GM12878 (cell line): ENCODE measurements at regions not wholly inside any gene's neighbourhood (a gene's known extent, or its start where the extent isn't known, plus 50 kb on each side); places are given as distances from the start of the nearest gene placed in this dataset.

Experiments
- ATAC-seq: fragments of 200-7000 bp; cut with Tn5 transposase; 3 replicates; pipeline ENCODE4 v1.9.1; 2020; ENCODE audit warnings: mild to moderate bottlenecking, moderate library complexity
- BruUV-seq: library from RNA; stranded (reverse); fragments of 400-500 nt; replicated peaks from 2 replicates; lab custom pipeline; 2021; lab: Mats Ljungman, UMichigan
- CTCF ChIA-PET: fragments of 300-600 bp; sonication (Branson Sonifier 250); formaldehyde crosslinking; extraction: SDS; loops from one replicate; lab custom pipeline; 2021; ENCODE audit warnings: inconsistent platforms; lab: Yijun Ruan, JAX
- POLR2A ChIA-PET: fragments of 350-600 bp; formaldehyde crosslinking; extraction: SDS; loops from one replicate; lab custom pipeline; 2021; ENCODE audit warnings: inconsistent platforms; lab: Charles Lee
- RAD21 ChIA-PET: fragments of 300-600 bp; sonication (Branson Sonifier 250); formaldehyde crosslinking; loops from one replicate; lab custom pipeline; 2023; ENCODE audit warnings: antibody characterized with exemption; ENCODE audit not compliant: unreplicated experiment; lab: Charles Lee
- SMC1A ChIA-PET: fragments of 300-600 bp; sonication (Branson Sonifier 250); formaldehyde crosslinking; loops from one replicate; lab custom pipeline; 2023; ENCODE audit not compliant: unreplicated experiment, uncharacterized antibody; lab: Charles Lee
- DNase-seq: peaks from one replicate; pipeline ENCODE4 v3.0.0-alpha.2; 2011; ENCODE audit warnings: low read depth, low spot score
- FAIRE-seq: peaks from 3 replicates; lab custom pipeline; 2011; peaks lifted over from hg19 to GRCh38; lab: Jason Lieb, UNC
- H2AFZ ChIP-seq: 2 replicates; pipeline ENCODE4 v1.6.0; 2011; ENCODE audit warnings: low read depth, low read length, control low read depth; ENCODE audit not compliant: control insufficient read depth
- H3K27ac ChIP-seq: 2 replicates; pipeline ENCODE4 v1.5.1; 2011; ENCODE audit warnings: control low read depth; ENCODE audit not compliant: control insufficient read depth, insufficient read depth
- H3K27me3 ChIP-seq, 2 experiments: replicated peaks in 1 of 2; 2 replicates each; pipeline versions ENCODE4 v1.6.0 to v1.6.1; 2011; ENCODE audit warnings: low read length in 1 of 2; ENCODE audit not compliant: control insufficient read depth in 2 of 2, insufficient read depth in 2 of 2
- H3K36me3 ChIP-seq, 2 experiments: 2 replicates each; pipeline ENCODE4 v1.5.1; 2011; ENCODE audit warnings: low read length in 1 of 2; ENCODE audit not compliant: control insufficient read depth in 2 of 2, insufficient read depth in 2 of 2
- H3K4me1 ChIP-seq: 2 replicates; pipeline ENCODE4 v1.6.1; 2011; ENCODE audit warnings: mild to moderate bottlenecking, low read length, moderate library complexity, mixed read lengths; ENCODE audit not compliant: control insufficient read depth, insufficient read depth
- H3K4me2 ChIP-seq: 2 replicates; pipeline ENCODE4 v1.6.0; 2011; ENCODE audit warnings: control low read depth; ENCODE audit not compliant: control insufficient read depth, insufficient read depth
- H3K4me3 ChIP-seq: fragments of 200-600 bp; sonication (generic); 2 replicates; pipeline ENCODE4 v1.5.1; 2016
- H3K79me2 ChIP-seq: 2 replicates; pipeline ENCODE4 v1.6.0; 2011; ENCODE audit warnings: low read length; ENCODE audit not compliant: control insufficient read depth, insufficient read depth
- H3K9ac ChIP-seq: 2 replicates; pipeline ENCODE4 v1.8.0; 2011; ENCODE audit warnings: low read length, control low read depth, mixed read lengths; ENCODE audit not compliant: control insufficient read depth, insufficient read depth
- H3K9me3 ChIP-seq: replicated peaks from 3 replicates; pipeline ENCODE4 v1.5.1; 2011; ENCODE audit warnings: mild to moderate bottlenecking, low read length; ENCODE audit not compliant: control insufficient read depth, insufficient read depth
- H4K20me1 ChIP-seq: 2 replicates; pipeline ENCODE4 v1.6.0; 2011; ENCODE audit not compliant: control insufficient read depth, insufficient read depth
- FOS ChIP-seq: IDR thresholded peaks from 3 replicates; pipeline ENCODE4 v1.6.1; 2011; ENCODE audit warnings: borderline replicate concordance; ENCODE audit not compliant: insufficient read length; ENCODE audit errors: extremely low read depth
- SIX5 ChIP-seq: IDR thresholded peaks from 2 replicates; pipeline ENCODE4 v1.6.1; 2011; ENCODE audit warnings: mild to moderate bottlenecking, low read depth, low read length, moderate library complexity; ENCODE audit not compliant: severe bottlenecking
- SMAD5 ChIP-seq: IDR thresholded peaks from 2 replicates; pipeline ENCODE4 v1.6.1; 2016; ENCODE audit warnings: antibody characterized with exemption, low read depth
- SREBF2 ChIP-seq: IDR thresholded peaks from 2 replicates; pipeline ENCODE4 v1.6.1; 2012; ENCODE audit warnings: mild to moderate bottlenecking, low read length
- WGBS: methylation state at CpG from one replicate; pipeline ENCODE4 v1.1.6; 2016; ENCODE audit warnings: low lambda C conversion rate; ENCODE audit not compliant: insufficient replicate concordance, insufficient coverage; ENCODE audit errors: missing lambda C conversion rate; 5-methylcytosine and 5-hydroxymethylcytosine counted together
- in situ Hi-C: fragments of 300-500 bp; cut with MboI; formaldehyde crosslinking; loops from 9 replicates; pipeline ENCODE4 v1.14.3; 2018; ENCODE audit warnings: mixed read lengths
- intact Hi-C: fragments of 100-400 bp; cut with micrococcal nuclease; formaldehyde crosslinking; loops from one replicate; pipeline ENCODE4 v1.14.2; 2022; ENCODE audit not compliant: unreplicated experiment

DNA sequence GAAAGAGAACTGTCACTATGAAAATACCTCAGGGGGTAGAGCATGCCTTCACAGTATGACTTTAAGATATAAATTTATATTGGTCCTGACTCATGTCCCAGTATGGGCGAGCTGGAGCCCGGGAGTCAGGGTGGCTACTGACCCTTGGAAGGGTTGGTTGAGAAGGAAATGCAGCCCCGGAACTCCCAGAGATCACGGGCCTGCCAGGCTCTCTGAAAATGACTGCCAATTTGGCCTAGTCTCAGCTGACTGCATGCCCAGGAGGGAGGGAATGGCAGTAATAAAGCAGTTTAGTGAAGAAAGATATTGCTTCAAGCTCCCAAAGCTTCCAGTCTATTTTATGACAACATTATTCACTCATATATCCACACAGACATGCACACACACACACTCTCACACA, 299.0 kb downstream of the NR2F2 start:
- no TSS peak for BruUV-seq
- ATAC-seq, result no peak

DNA sequence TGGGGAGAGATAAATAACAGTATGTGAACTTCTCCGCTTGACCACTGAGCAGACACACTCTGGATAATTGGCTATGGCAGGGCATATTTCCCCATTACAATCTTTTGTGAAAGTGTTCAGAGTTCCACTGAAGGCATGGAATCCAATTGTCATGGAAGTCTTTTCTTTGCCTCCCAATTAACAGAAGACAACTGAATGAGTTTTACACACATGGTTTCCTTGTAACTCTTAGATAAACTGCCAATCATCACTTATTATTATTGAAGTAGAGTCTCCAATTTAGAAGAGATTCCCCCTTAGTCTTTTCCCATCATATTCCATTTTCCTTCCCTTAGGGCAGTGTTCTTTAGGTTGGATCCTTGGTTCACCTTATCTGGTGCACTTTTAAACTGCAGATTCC, 308.3 kb downstream of the NR2F2 start:
- no peak for FAIRE-seq
- intact Hi-C loops, result no loop called here
- Histone ChIP-seq H3K4me1 (no peaks in the 10 kb centered on the region), H3K79me2 (no peaks in the 10 kb centered on the region), H3K27ac (no peak overlapping the region), H2AFZ (no peak overlapping the region), H3K9me3 (no peaks in the 10 kb centered on the region), H3K4me3 (no peak overlapping the region), H3K36me3 (no peaks in the 10 kb centered on the region), H3K4me2 (no peak overlapping the region), H3K9ac (no peak overlapping the region), H3K27me3 (no peaks in the 10 kb centered on the region), H4K20me1 (no peaks in the 10 kb centered on the region)
- TF ChIP-seq SMAD5, result no peak
- TF ChIP-seq SREBF2, result no peak
- in situ Hi-C loops, result no loop called here
- 0% methylated on average over 1 of the region's 1 CpG for WGBS
- ChIA-PET RAD21 (no interaction called here), SMC1A (no interaction called here), POLR2A (no interaction called here), CTCF (no interaction called here)
- no TSS peak for BruUV-seq
- no peak for DNase-seq
- no peak for ATAC-seq

More for the DNA sequence above, 299.0 kb downstream of the NR2F2 start:
- POLR2A ChIA-PET, result no interaction called here
- Histone ChIP-seq H4K20me1 (no peaks in the 10 kb centered on the region), H3K4me3 (no peak overlapping the region), H3K4me1 (no peaks in the 10 kb centered on the region), H2AFZ (no peak overlapping the region), H3K9me3 (no peaks in the 10 kb centered on the region), H3K4me2 (no peak overlapping the region), H3K27ac (no peak overlapping the region)
- no peak for FAIRE-seq
- whole genome bisulfite sequencing, result 29% methylated on average over 4 of the region's 4 CpGs
- no peak for DNase-seq
- in situ Hi-C loops, result no loop called here
- intact Hi-C loops, result no loop called here
- TF ChIP-seq SIX5, result no peak
- no peak for TF ChIP-seq FOS
- TF ChIP-seq, all 136 proteins: peak for 0
- Histone ChIP-seq H3K79me2 (no peaks in the 10 kb centered on the region), H3K27me3 (no peaks in the 10 kb centered on the region), H3K36me3 (no peaks in the 10 kb centered on the region), H3K9ac (no peak overlapping the region)
- RAD21 ChIA-PET, result no interaction called here
- SMC1A ChIA-PET, result no interaction called here
- CTCF ChIA-PET, result no interaction called here
